ENCODE measurements at regions not wholly inside any gene's neighbourhood (a gene's known extent, or its start where the extent isn't known, plus 50 kb on each side); places are given as distances from the start of the nearest gene placed in this dataset.

DNA sequence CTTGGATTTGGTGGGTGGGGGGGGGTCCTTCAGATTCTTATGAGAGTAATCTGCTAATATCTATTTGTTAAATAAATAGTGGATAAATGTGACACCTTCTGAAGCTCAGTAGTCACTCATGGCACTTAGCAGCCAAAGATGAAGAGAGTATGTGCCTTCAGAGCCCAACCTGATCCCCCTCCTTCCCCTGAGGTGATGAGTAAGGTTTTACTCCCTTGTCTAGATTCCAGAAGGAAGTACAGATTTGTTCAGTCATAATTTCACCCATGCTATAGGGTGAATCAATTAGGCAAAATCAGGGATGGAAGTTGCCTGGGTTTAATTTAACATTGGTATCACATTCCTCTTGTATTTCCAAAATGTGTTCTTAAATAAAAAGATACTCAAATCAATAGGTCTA is 340.3 kb upstream of the ATP2B1 start:
- TF ChIP-seq CTCF (conservative IDR thresholded peaks at IDR 0.05; ENCODE audit: low read depth), result no peak
- no peak overlapping the region for H3K27ac ChIP-seq
- POLR2A ChIA-PET (ENCODE audit: low non-redundant PET), result no interaction called here
- CTCF ChIA-PET, result interaction anchor here (0.6 kb wide), 1 partner anchor 549 kb away, joined by 3 read pairs; no protein-coding TSS in a partner anchor
- DNase-seq (ENCODE audit: low spot score), result no peak

DNA sequence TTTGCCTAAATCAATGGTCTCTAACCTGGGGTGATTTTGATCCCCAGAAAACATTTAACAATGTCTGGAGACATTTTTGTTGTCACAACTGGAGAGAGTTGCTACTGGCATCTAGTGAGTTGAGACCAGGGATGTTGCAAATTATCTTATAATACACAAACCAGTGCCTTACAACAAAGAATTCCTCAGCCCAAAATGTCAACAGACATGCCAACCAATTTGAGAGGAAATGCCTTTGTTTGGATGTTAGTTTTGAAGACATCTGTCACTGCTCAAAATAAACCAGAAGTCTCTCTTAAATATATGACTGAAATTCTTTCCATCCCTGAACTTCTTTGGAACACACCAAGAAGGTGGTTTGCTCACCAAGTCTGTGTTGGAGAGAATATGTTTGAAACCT is 336.9 kb upstream of the ATP2B1 start:
- H3K27ac ChIP-seq, result no peak overlapping the region
- ChIA-PET CTCF (no interaction called here), POLR2A (ENCODE audit: low non-redundant PET) (no interaction called here)
- no peak for DNase-seq (ENCODE audit: low spot score)
- TF ChIP-seq CTCF (conservative IDR thresholded peaks at IDR 0.05; ENCODE audit: low read depth), result no peak

DNA sequence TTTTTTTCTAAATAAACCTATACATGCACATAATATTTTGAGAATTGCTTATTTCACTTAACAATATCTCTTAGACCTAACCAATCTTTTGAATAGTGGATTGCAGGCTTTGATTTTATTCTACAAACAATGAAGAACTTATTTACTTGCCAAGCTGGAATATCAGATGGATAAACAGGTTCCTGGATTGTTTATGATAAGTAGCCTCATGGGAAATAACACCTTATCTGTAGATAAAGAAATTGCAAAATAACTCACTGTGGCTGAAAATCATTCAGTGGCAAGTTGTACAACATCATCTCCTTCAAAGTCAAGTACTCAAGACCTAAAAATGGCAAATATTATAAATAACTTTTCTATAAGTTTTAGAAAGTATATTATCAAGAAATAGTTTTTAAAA is 335.4 kb upstream of the ATP2B1 start:
- H3K27ac ChIP-seq, result no peak overlapping the region
- TF ChIP-seq CTCF (conservative IDR thresholded peaks at IDR 0.05; ENCODE audit: low read depth), result no peak
- ChIA-PET POLR2A (ENCODE audit: low non-redundant PET) (no interaction called here), CTCF (no interaction called here)
- no peak for DNase-seq (ENCODE audit: low spot score)

DNA sequence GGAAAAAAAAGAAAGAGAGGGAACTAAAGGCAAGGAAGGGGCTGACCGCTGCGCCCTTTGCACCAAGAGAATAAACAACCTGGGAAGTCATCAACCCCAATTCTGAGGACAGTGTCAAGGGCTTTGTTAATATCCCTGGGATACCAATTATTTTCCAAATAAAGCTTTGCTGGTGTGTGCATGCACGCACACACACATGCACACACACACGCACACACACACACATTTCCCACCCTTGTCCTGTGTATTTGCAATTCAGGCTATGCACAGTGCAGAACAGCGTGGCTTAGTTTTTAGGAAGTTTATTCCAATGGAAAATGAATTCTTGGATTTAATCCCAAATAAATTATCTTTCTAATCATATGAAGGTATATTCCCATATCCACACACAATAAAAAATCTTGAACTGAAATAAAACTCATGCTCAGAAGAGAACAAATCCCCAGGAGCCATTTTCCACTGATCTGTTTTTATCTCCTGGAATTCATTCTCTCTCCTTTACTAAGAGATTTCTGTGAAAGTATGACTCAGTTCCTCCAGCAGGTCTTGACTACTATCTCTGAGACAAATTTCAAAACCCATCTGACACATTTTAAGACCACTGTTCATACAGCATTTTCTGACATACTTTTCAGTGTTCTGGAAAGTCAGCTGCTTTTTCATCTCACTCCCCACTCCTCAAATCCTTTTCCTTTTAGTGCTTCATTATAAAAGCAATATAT is 334.4 kb upstream of the ATP2B1 start:
- ChIA-PET POLR2A (ENCODE audit: low non-redundant PET) (no interaction called here), CTCF (no interaction called here)
- no peak overlapping the region for H3K27ac ChIP-seq
- TF ChIP-seq CTCF (conservative IDR thresholded peaks at IDR 0.05; ENCODE audit: low read depth), result no peak
- DNase-seq (ENCODE audit: low spot score), result peak; percentile 8

DNA sequence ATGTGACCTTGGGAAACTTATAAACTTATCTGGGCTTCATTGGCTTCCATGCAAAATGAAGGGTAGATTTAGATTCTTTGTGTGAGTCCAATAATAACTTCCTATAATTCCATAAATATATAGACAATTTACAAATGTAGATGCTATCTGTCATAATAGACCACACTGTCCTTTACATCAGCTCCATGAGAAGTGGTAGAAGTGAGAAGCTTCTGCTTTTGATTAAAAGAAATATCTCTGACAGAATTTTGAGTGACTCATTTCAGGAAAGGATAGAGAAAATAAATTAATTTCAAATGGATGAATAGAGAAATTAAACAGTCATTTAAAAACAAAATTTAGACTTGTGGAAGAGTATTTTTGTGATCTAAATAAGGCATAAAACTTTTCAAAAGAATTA is 329.7 kb upstream of the ATP2B1 start:
- CTCF ChIA-PET, result no interaction called here

DNA sequence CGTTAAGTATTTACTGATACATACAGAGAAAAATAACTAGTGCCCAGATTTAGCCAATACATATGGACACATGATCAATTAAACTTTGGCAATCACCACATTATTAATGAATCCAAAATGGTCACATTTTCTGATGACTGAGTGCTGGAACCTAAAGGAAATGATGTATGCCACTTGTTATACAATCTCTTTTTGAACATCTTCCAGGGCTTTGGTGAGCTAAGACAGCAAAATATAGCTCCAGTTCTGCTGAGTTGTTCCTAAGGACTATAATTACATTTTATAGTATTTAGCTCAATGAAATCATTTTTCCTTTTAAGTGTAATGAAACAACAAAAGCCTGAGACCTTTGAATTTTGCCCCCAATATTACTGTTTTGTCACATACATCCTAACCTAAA is 329.1 kb upstream of the ATP2B1 start:
- no peak for TF ChIP-seq CTCF (conservative IDR thresholded peaks at IDR 0.05; ENCODE audit: low read depth)
- POLR2A ChIA-PET (ENCODE audit: low non-redundant PET), result no interaction called here
- CTCF ChIA-PET, result no interaction called here
- DNase-seq (ENCODE audit: low spot score), result no peak
- H3K27ac ChIP-seq, result no peak overlapping the region

More for the DNA sequence above, 329.7 kb upstream of the ATP2B1 start:
- no peak overlapping the region for H3K27ac ChIP-seq
- DNase-seq (ENCODE audit: low spot score), result no peak
- no peak for TF ChIP-seq CTCF (conservative IDR thresholded peaks at IDR 0.05; ENCODE audit: low read depth)
- POLR2A ChIA-PET (ENCODE audit: low non-redundant PET), result no interaction called here
